ENCODE measurements at regions not wholly inside any gene's neighbourhood (a gene's known extent, or its start where the extent isn't known, plus 50 kb on each side); places are given as distances from the start of the nearest gene placed in this dataset.

- DNase-seq (ENCODE audit: low spot score in 2 of 2) = no peak
- FAIRE-seq = no peak
Measured at GRCh38 chr2:23112517-23112916, 272.5 kb upstream of the KLHL29 start.

DNA sequence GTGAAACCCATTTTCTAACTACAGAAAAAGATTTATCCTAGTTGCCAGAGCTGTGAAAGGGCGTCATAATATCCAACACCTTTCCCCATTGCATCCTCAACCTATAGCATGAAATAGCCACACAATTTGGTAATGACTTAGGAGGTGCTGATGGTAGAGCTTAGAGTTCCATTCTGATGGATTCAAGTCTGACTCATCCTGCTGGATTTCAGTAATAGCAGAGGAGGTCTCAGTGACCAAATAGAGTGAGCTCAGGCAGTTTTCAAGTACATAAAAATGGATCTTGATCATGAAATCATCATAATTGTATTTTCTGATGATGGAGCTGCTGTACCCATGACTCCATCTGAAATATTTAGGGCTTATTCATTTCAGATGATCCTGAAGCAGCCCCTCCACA, 270.7 kb upstream of the KLHL29 start:
- DNase-seq (ENCODE audit: low spot score in 2 of 2) (no peak), FAIRE-seq (no peak)

GRCh38 chr2:23118313-23118712, 266.7 kb upstream of the KLHL29 start:
- FAIRE-seq = no peak

DNA sequence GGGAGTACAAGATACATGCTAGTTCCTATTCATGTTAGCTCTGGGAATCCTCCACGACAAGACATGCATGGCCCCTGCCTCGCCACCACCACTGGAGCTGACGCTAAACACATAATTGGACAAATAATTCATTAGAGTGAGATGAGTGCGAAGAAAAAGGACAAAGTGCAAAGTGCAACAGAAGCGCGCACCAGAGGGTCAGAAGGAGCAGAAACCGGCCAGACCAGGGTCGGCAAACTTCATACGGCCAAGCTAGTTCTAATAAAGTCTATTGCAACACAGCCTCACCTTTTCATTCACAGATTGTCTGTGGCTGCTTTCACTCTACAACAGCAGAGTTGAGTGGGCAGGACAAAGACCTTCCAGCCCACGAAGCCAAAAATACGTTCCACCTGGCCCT, 266.1 kb upstream of the KLHL29 start:
- FAIRE-seq (no peak), DNase-seq (ENCODE audit: low spot score in 2 of 2) (no peak)

More at GRCh38 chr2:23118313-23118712, 266.7 kb upstream of the KLHL29 start:
- DNase-seq (ENCODE audit: low spot score in 2 of 2) = no peak

DNA sequence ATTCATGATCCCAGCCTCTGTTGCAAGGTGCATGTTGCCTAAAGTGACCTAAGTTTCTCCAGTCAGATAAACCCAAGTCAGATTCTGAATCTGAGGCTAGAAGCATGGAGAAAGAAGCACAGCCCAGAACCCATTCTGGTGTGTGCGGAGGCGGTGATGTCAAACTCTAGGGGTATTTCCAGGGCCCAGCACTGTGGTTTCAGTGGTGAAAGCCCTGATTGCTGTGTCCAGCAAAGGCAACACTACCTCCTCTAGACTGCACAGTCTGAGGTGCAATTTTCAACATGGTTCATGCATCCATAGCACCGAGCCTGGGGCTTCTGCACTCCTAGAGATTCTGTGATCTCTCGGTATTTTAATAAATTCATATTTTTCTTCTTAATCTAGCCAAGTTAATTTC, 264.8 kb upstream of the KLHL29 start:
- no peak for DNase-seq (ENCODE audit: low spot score in 2 of 2)
- no peak for FAIRE-seq

GRCh38 chr2:23121968-23122648, 262.9 kb upstream of the KLHL29 start:
- DNase-seq (ENCODE audit: low spot score in 2 of 2) = no peak
- no peak for FAIRE-seq

GRCh38 chr2:23122681-23123215, 262.2 kb upstream of the KLHL29 start:
- FAIRE-seq = no peak
- DNase-seq (ENCODE audit: low spot score in 2 of 2) = no peak

GRCh38 chr2:23123686-23124085, 261.3 kb upstream of the KLHL29 start:
- FAIRE-seq (no peak), DNase-seq (ENCODE audit: low spot score in 2 of 2) (no peak)

- FAIRE-seq (no peak), DNase-seq (ENCODE audit: low spot score in 2 of 2) (no peak)
Measured at GRCh38 chr2:23124214-23124750, 260.7 kb upstream of the KLHL29 start.

- DNase-seq (ENCODE audit: low spot score in 2 of 2) (no peak), FAIRE-seq (no peak)
Measured at GRCh38 chr2:23127465-23127864, 257.5 kb upstream of the KLHL29 start.

DNA sequence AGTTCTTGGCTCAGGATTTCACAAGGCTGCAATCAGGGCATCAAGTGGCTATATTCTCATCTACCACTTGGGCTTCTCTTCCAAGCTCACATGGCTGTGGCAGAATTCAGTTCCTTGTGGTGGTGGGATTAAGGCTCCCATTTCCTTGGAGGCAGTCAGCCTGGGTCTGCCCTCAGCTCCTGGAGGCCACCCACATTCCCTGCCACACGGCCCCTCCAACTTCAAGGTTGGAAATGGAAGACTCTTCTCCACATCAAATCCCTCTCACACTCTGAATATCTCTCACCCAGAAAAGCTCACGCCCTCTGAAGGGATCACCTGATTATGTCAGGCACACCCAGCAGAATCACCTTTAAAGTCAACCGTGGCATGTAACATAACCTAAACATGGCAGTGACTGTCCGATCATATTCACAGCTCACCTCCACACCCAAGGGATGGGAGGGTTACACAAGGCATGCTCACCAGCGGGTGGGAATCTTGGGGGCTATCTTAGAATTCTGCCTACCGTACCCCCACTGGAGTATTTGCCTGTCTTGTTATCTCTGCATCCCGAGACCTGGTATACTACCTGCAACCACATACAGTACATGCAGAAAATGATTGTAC, 256.2 kb upstream of the KLHL29 start:
- DNase-seq (ENCODE audit: low spot score in 2 of 2) = no peak
- no peak for FAIRE-seq

- FAIRE-seq (no peak), DNase-seq (ENCODE audit: low spot score in 2 of 2) (no peak)
Measured at GRCh38 chr2:23131066-23131575, 253.9 kb upstream of the KLHL29 start.

DNA sequence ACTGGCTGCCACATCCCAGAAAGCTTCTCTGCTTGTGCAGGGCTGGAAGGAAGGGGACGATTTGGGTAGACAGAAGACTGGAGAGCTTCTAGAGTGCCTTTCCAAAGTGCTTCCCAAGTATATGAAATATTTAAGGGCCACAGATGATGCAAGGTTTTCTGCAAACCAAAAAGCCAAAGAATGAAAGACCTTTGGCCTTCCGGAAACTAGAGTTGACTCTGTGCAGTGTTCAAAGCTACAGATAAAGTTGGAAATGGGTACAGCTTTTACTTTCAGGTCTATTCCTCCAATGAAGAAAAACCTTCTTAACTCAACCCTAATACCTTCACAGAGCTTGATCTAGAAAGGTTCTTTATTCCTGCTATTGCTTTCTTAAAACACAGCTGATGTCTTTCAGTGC, 253.0 kb upstream of the KLHL29 start:
- DNase-seq (ENCODE audit: low spot score in 2 of 2) = no peak
- FAIRE-seq = no peak

DNA sequence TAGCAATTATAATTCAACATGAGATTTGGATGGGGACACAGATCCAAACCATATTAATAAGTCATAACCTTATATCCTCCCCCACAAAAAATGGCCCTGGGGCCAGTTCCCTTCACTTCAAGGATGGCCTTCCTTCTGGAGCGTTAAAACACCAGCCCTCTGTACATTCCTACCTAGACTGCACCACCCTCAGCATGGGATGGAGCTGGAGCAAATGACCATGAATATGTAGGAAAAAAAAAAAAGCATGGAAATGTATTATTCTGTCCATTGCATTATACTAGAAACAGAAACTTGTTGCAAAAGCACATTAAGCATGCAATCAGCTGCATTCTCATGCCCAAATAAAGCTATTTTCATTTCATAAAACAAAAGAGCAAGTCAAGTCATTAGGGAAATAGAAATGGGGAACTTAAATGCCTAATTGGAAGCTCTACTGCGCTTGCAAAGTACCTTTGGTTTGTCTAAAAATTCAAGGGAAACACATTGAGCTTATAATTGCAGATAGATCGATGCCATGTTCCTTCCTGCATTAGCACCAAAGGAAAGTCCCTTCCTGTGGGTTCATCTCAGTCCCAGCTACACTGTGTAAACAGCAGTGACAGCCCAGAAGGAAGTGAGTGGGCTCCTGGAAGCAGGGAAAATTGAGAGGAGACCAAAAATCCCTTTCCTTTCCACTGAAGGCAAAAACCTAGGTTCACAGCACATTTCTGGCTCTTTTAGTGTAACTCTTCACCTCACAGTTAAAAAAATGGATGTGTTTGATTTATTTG, 252.0 kb upstream of the KLHL29 start:
- FAIRE-seq (no peak), DNase-seq (ENCODE audit: low spot score in 2 of 2) (no peak)

- DNase-seq (ENCODE audit: low spot score in 2 of 2) (no peak), FAIRE-seq (no peak)
Measured at GRCh38 chr2:23134726-23135125, 250.3 kb upstream of the KLHL29 start.

GRCh38 chr2:23135481-23136100, 249.4 kb upstream of the KLHL29 start:
- DNase-seq (ENCODE audit: low spot score in 2 of 2) = peak in 1 of 2 donors; percentile 40
- FAIRE-seq = no peak

- FAIRE-seq (no peak), DNase-seq (ENCODE audit: low spot score in 2 of 2) (no peak)
Measured at GRCh38 chr2:23137166-23137565, 247.8 kb upstream of the KLHL29 start.

GRCh38 chr2:23138701-23139100, 246.3 kb upstream of the KLHL29 start:
- DNase-seq (ENCODE audit: low spot score in 2 of 2) (no peak), FAIRE-seq (no peak)

GRCh38 chr2:23145460-23145859, 239.5 kb upstream of the KLHL29 start:
- FAIRE-seq = no peak
- no peak for DNase-seq (ENCODE audit: low spot score in 2 of 2)

DNA sequence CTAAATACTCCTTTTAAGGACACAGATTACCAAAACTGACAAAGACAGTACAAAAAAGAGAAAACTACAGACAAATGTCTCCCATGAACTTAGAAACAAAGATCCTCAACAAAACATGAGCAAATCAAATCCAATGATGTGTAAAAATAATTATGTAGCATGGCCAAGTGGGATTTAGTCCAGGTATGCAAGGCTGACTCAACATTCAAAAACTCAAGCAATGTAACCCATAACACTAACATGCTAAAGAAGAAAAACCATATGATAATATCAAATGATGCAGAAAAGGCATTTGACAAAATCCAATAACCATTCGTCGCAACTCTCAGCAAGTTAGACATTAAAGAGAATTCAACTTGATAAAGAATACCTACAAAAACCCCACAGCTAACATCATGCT, 239.0 kb upstream of the KLHL29 start:
- no peak for FAIRE-seq
- no peak for DNase-seq (ENCODE audit: low spot score in 2 of 2)

DNA sequence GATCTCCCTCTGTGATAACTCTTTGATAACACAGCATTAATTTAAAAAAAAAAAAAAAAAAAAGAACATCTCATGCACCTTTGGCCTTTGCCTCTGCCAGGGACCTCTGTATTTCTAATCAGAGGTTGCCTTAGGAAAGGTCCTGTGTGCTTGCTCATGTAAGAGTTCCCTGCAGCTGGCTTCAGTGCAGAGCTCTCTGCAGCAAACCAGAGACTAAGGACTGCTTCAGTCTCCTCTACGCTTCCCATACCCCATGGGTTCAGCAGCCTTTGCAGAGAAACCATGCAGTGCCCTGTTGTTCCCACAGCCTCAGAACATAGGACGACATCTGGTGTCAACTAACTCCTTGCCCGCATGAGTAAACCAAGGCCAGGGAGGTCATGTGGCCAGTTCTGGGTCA, 236.6 kb upstream of the KLHL29 start:
- FAIRE-seq = no peak
- no peak for DNase-seq (ENCODE audit: low spot score in 2 of 2)

All from frontal cortex (tissue), 3 donors.